ENCODE measurements at regions not wholly inside any gene's neighbourhood (a gene's known extent, or its start where the extent isn't known, plus 50 kb on each side); places are given as distances from the start of the nearest gene placed in this dataset.

- TF ChIP-seq POLR2A (IDR thresholded peaks at IDR 0.05) (no peak), CTCF (IDR thresholded peaks at IDR 0.05) (no peak)
These were observed 74.8 kb upstream of the PCED1B start for GRCh38 chr12:47004634-47005033.

Data from thyroid gland (tissue), 4 donors.